ENCODE measurements at regions not wholly inside any gene's neighbourhood (a gene's known extent, or its start where the extent isn't known, plus 50 kb on each side); places are given as distances from the start of the nearest gene placed in this dataset.

DNA sequence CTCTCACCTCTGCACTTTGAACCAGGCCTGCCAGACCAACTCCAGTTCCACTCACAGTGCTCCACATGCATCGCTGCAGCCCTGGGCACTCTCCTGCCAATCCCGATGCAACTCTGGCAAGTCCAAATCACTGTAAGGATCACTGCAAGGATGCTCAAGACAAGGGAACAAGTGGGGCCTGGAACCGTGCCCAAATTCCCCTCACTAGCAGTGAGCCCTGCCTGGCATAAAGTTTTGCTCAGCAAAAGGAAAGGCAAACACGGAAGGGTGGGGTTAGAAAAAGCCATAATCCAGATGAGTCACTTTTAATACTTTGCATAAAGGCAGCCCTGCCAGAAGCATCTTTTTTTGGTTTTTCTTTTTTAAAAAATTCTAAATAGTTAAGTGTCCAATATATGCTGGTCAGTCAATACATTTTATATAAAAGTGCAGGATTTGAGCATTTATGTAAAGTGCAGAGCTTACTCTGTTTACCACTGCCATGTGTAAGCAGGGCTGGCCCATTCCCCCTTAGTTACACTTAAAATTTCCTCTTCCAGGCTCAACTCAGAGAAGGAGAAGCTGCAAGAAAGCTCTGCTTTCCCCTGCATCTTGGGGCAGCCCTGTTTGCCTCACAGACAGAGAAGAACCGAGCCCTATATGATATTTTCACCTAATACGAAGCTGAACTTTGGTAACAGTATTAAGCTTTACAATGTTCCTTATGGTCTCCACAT, 102.2 kb downstream of the CD47 start:
- H3K27ac ChIP-seq (ENCODE audit: low read depth, low read length): no peak overlapping the region

DNA sequence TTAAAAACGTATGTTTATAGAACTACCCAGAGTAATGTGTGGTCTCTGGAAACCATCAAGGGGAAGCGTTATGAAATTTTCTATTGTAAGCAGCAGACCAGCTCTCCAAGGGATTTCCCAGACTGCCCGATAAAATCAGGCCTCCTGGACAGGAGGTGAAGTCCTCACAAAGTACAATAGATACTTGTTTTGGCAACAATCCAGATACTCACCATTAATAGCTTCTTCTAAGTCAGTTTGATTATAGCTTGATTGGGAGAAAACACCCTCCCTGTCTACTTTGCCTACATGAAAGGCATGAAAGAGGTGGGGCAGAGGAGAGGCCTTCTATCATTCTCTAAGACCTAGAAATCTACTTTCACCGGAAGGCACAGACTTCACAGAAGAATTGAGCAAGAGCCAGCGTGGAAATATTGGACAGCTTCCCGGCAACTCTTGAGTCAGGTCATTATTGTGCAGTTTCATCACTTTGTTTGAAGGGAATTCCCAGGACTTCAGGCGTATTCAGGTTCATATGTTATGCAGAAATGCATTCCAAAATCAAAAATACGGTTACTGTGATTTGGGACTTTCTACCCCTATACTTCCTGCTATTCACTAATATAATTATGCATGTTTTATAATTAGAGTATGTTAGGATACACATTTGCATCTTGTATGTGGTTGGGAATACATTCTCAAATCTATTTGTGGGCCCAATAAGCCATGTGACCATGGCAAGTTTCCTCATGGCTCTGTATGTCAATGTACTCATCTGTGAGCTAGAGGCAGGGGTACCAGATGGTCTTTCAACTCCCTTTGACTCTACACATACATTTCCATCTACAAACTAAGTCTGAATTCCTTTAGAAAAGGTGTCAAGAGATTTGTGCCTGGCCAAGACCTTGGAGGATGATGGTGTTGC, 103.5 kb downstream of the CD47 start:
- Histone ChIP-seq H3K27me3 (ENCODE audit: insufficient read depth, low read length) (no peaks in the 10 kb centered on the region), H3K27ac (ENCODE audit: low read depth, low read length) (peak overlapping the region; percentile 68), H2AFZ (ENCODE audit: low read length) (no peak overlapping the region), H3K79me2 (ENCODE audit: insufficient read depth, low read length) (no peaks in the 10 kb centered on the region), H4K20me1 (ENCODE audit: insufficient read depth, low read length) (no peaks in the 10 kb centered on the region), H3K4me1 (ENCODE audit: insufficient read depth, low read length) (peaks cover 27% of the 10 kb centered on the region), H3K9me3 (ENCODE audit: low read depth, low read length) (no peaks in the 10 kb centered on the region), H3K4me2 (ENCODE audit: insufficient read depth, low read length) (peak overlapping the region; percentile 34), H3K4me3 (ENCODE audit: insufficient read depth, low read length) (no peak overlapping the region), H3K36me3 (ENCODE audit: insufficient read depth, low read length) (no peaks in the 10 kb centered on the region)
- peak; percentile 80 for DNase-seq (ENCODE audit: insufficient read length, low spot score, missing footprints)
- TF ChIP-seq, protein P1, sequence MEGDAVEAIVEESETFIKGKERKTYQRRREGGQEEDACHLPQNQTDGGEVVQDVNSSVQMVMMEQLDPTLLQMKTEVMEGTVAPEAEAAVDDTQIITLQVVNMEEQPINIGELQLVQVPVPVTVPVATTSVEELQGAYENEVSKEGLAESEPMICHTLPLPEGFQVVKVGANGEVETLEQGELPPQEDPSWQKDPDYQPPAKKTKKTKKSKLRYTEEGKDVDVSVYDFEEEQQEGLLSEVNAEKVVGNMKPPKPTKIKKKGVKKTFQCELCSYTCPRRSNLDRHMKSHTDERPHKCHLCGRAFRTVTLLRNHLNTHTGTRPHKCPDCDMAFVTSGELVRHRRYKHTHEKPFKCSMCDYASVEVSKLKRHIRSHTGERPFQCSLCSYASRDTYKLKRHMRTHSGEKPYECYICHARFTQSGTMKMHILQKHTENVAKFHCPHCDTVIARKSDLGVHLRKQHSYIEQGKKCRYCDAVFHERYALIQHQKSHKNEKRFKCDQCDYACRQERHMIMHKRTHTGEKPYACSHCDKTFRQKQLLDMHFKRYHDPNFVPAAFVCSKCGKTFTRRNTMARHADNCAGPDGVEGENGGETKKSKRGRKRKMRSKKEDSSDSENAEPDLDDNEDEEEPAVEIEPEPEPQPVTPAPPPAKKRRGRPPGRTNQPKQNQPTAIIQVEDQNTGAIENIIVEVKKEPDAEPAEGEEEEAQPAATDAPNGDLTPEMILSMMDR (IDR thresholded peaks at IDR 0.05; ENCODE audit: extremely low read depth, low read depth, low read length): no peak

More for the DNA sequence above, 102.2 kb downstream of the CD47 start:
- Histone ChIP-seq H3K4me2 (ENCODE audit: insufficient read depth, low read length) (no peak overlapping the region), H2AFZ (ENCODE audit: low read length) (no peak overlapping the region), H3K36me3 (ENCODE audit: insufficient read depth, low read length) (no peaks in the 10 kb centered on the region), H3K27me3 (ENCODE audit: insufficient read depth, low read length) (no peaks in the 10 kb centered on the region), H3K9me3 (ENCODE audit: low read depth, low read length) (no peaks in the 10 kb centered on the region), H4K20me1 (ENCODE audit: insufficient read depth, low read length) (no peaks in the 10 kb centered on the region), H3K4me1 (ENCODE audit: insufficient read depth, low read length) (peaks cover 35% of the 10 kb centered on the region), H3K4me3 (ENCODE audit: insufficient read depth, low read length) (no peak overlapping the region), H3K79me2 (ENCODE audit: insufficient read depth, low read length) (no peaks in the 10 kb centered on the region)
- TF ChIP-seq, protein P1 (IDR thresholded peaks at IDR 0.05; ENCODE audit: extremely low read depth, low read depth, low read length): no peak
- no peak for DNase-seq (ENCODE audit: insufficient read length, low spot score, missing footprints)

DNA sequence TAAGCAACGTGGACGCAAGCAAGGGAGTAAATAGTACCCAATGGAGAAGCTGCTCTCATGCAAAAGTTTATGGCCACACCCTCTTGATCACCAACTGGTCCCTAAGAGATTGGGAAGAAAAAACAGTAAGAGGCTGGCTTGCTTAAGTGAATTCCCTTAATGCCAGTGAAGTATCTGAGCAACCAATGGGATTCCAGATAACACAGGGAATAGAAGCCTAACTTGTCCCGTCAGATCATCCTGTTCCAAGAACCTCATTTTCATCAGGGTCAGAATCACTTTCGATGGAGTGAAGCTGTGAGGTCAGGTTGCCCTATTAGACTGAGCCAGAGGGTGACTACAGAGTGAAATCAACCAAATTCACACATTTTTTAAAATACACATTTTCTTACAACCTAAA, 104.3 kb downstream of the CD47 start:
- Histone ChIP-seq H4K20me1 (ENCODE audit: insufficient read depth, low read length) (no peaks in the 10 kb centered on the region), H3K27me3 (ENCODE audit: insufficient read depth, low read length) (no peaks in the 10 kb centered on the region), H3K79me2 (ENCODE audit: insufficient read depth, low read length) (no peaks in the 10 kb centered on the region), H3K9me3 (ENCODE audit: low read depth, low read length) (no peaks in the 10 kb centered on the region), H3K27ac (ENCODE audit: low read depth, low read length) (peak overlapping the region; percentile 68), H2AFZ (ENCODE audit: low read length) (no peak overlapping the region), H3K4me2 (ENCODE audit: insufficient read depth, low read length) (no peak overlapping the region), H3K4me3 (ENCODE audit: insufficient read depth, low read length) (no peak overlapping the region), H3K4me1 (ENCODE audit: insufficient read depth, low read length) (peaks cover 27% of the 10 kb centered on the region), H3K36me3 (ENCODE audit: insufficient read depth, low read length) (no peaks in the 10 kb centered on the region)
- no peak for DNase-seq (ENCODE audit: insufficient read length, low spot score, missing footprints)
- TF ChIP-seq, protein P1 (IDR thresholded peaks at IDR 0.05; ENCODE audit: extremely low read depth, low read depth, low read length): no peak

DNA sequence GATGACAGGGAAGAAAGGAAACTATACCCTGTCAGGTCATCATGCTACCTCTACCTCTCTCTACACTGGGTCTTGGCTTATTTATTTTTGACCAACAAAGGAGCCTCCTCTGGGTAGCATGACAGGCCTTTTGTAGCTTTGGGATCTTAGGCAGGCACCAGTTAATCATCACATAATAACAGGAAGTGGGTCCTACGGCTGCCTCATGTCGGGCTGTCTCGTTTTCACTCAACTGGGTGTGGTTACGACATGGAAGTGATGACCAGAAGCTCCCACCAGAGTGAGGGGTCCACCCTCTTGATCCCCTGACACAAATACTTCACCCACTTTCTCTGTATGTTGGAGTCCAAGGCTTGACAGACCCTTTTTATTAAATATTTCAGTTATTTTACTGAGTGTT, 105.3 kb downstream of the CD47 start:
- no peak for DNase-seq (ENCODE audit: insufficient read length, low spot score, missing footprints)
- peaks cover 27% of the 10 kb centered on the region for H3K4me1 ChIP-seq (ENCODE audit: insufficient read depth, low read length)
- H3K9me3 ChIP-seq (ENCODE audit: low read depth, low read length): no peaks in the 10 kb centered on the region
- H3K4me3 ChIP-seq (ENCODE audit: insufficient read depth, low read length): no peak overlapping the region
- H2AFZ ChIP-seq (ENCODE audit: low read length): peak overlapping the region; percentile 79
- TF ChIP-seq, protein P1 (IDR thresholded peaks at IDR 0.05; ENCODE audit: extremely low read depth, low read depth, low read length): no peak
- no peaks in the 10 kb centered on the region for H4K20me1 ChIP-seq (ENCODE audit: insufficient read depth, low read length)
- H3K4me2 ChIP-seq (ENCODE audit: insufficient read depth, low read length): no peak overlapping the region
- no peaks in the 10 kb centered on the region for H3K27me3 ChIP-seq (ENCODE audit: insufficient read depth, low read length)
- no peaks in the 10 kb centered on the region for H3K79me2 ChIP-seq (ENCODE audit: insufficient read depth, low read length)
- no peak overlapping the region for H3K27ac ChIP-seq (ENCODE audit: low read depth, low read length)
- no peaks in the 10 kb centered on the region for H3K36me3 ChIP-seq (ENCODE audit: insufficient read depth, low read length)

All from osteoblast (primary cell).